ENCODE measurements at regions not wholly inside any gene's neighbourhood (a gene's known extent, or its start where the extent isn't known, plus 50 kb on each side); places are given as distances from the start of the nearest gene placed in this dataset.

GRCh38 chr12:91603060-91603459 is 420.4 kb upstream of the DCN start:
- TF ChIP-seq CTCF (IDR thresholded peaks at IDR 0.05) (no peak), POLR2A (IDR thresholded peaks at IDR 0.05) (no peak)
